ENCODE measurements at regions not wholly inside any gene's neighbourhood (a gene's known extent, or its start where the extent isn't known, plus 50 kb on each side); places are given as distances from the start of the nearest gene placed in this dataset.

- ATAC-seq (replicated peaks in 6 of 8): no peak
- in situ Hi-C loops (cut with MboI; ENCODE audit: low pct_unique_long_range_greater_than_20kb in 2 of 9, low sequenced_read_pairs in 9 of 9, unreplicated experiment in 9 of 9): loop anchor here in 5 of 9 experiments (25.0 kb wide), 2 partner anchors 534 to 984 kb away; no protein-coding TSS in a partner anchor
- WGBS, 10 experiments: 78 to 100% (median 93%) methylated on average over 1 to 6 of the region's 9 CpGs; no CpG with 5 or more reads in 5 of the 10 experiments
Observed at GRCh38 chr6:168896321-168896720, 357.3 kb downstream of the THBS2 start.

GRCh38 chr6:168895102-168895812 is 358.4 kb downstream of the THBS2 start:
- Histone ChIP-seq H3K27ac (no peak overlapping the region), H3K4me1 (replicated peaks in 1 of 2) (peaks cover 3 to 4% of the 10 kb centered on the region in 2 donors), H3K4me3 (no peak overlapping the region)
- WGBS, 10 experiments: 0 to 40% (median 28%) methylated on average over 4 to 16 of the region's 17 CpGs; no CpG with 5 or more reads in 3 of the 10 experiments
- peak; percentile 90 to 97 (median 94) for ATAC-seq (replicated peaks in 6 of 8)
- in situ Hi-C loops (cut with MboI; ENCODE audit: low pct_unique_long_range_greater_than_20kb in 2 of 9, low sequenced_read_pairs in 9 of 9, unreplicated experiment in 9 of 9): loop anchor here in 5 of 9 experiments (25.0 kb wide), 2 partner anchors 533 to 983 kb away; no protein-coding TSS in a partner anchor

More at GRCh38 chr6:168896321-168896720, 357.3 kb downstream of the THBS2 start:
- H3K4me3 ChIP-seq: no peak overlapping the region
- peaks cover 3 to 4% of the 10 kb centered on the region in 2 donors for H3K4me1 ChIP-seq (replicated peaks in 1 of 2)
- H3K27ac ChIP-seq: no peak overlapping the region

- 90% methylated on average over 2 of the region's 5 CpGs; no CpG with 5 or more reads in 9 of the 10 experiments for WGBS, 10 experiments
- H3K4me1 ChIP-seq (replicated peaks in 1 of 2): peaks cover 4 to 8% of the 10 kb centered on the region in 2 donors
- H3K27ac ChIP-seq: no peak overlapping the region
- no peak overlapping the region for H3K4me3 ChIP-seq
- no peak for ATAC-seq (replicated peaks in 6 of 8)
- in situ Hi-C loops (cut with MboI; ENCODE audit: low pct_unique_long_range_greater_than_20kb in 2 of 9, low sequenced_read_pairs in 9 of 9, unreplicated experiment in 9 of 9): loop anchor here in 5 of 9 experiments (25.0 kb wide), 2 partner anchors 530 to 980 kb away; no protein-coding TSS in a partner anchor
Observed at GRCh38 chr6:168892031-168892430, 361.6 kb downstream of the THBS2 start.

- in situ Hi-C loops (cut with MboI; ENCODE audit: low pct_unique_long_range_greater_than_20kb in 2 of 9, low sequenced_read_pairs in 9 of 9, unreplicated experiment in 9 of 9): loop anchor here in 5 of 9 experiments (25.0 kb wide), 2 partner anchors 529 to 979 kb away; no protein-coding TSS in a partner anchor
- ATAC-seq (replicated peaks in 6 of 8): no peak
Observed at GRCh38 chr6:168890981-168891365, 362.7 kb downstream of the THBS2 start.

GRCh38 chr6:168890306-168890980 is 363.2 kb downstream of the THBS2 start:
- Histone ChIP-seq H3K4me3 (no peak overlapping the region), H3K4me1 (replicated peaks in 1 of 2) (peaks cover 20 to 22% of the 10 kb centered on the region in 2 donors), H3K27ac (no peak overlapping the region)
- 20 to 100% (median 81%) methylated on average over 1 to 13 of the region's 26 CpGs; no CpG with 5 or more reads in 2 of the 10 experiments for WGBS, 10 experiments
- no peak for ATAC-seq (replicated peaks in 6 of 8)
- in situ Hi-C loops (cut with MboI; ENCODE audit: low pct_unique_long_range_greater_than_20kb in 2 of 9, low sequenced_read_pairs in 9 of 9, unreplicated experiment in 9 of 9): loop anchor here in 5 of 9 experiments (25.0 kb wide), 2 partner anchors 528 to 978 kb away; no protein-coding TSS in a partner anchor

More at GRCh38 chr6:168890981-168891365, 362.7 kb downstream of the THBS2 start:
- Histone ChIP-seq H3K4me1 (replicated peaks in 1 of 2) (peaks cover 15 to 16% of the 10 kb centered on the region in 2 donors), H3K4me3 (no peak overlapping the region), H3K27ac (no peak overlapping the region)
- 40 to 63% (median 53%) methylated on average over 1 to 3 of the region's 3 CpGs; no CpG with 5 or more reads in 7 of the 10 experiments for WGBS, 10 experiments

GRCh38 chr6:168888786-168889345 is 364.8 kb downstream of the THBS2 start:
- Histone ChIP-seq H3K4me3 (no peak overlapping the region), H3K27ac (no peak overlapping the region), H3K4me1 (replicated peaks in 1 of 2) (peaks cover 24 to 25% of the 10 kb centered on the region in 2 donors)
- no peak for ATAC-seq (replicated peaks in 6 of 8)
- 71 to 99% (median 90%) methylated on average over 2 to 14 of the region's 18 CpGs; no CpG with 5 or more reads in 5 of the 10 experiments for WGBS, 10 experiments
- in situ Hi-C loops (cut with MboI; ENCODE audit: low pct_unique_long_range_greater_than_20kb in 2 of 9, low sequenced_read_pairs in 9 of 9, unreplicated experiment in 9 of 9): loop anchor here in 5 of 9 experiments (25.0 kb wide), 2 partner anchors 527 to 977 kb away; no protein-coding TSS in a partner anchor

GRCh38 chr6:168888102-168888501 is 365.5 kb downstream of the THBS2 start:
- in situ Hi-C loops (cut with MboI; ENCODE audit: low pct_unique_long_range_greater_than_20kb in 2 of 9, low sequenced_read_pairs in 9 of 9, unreplicated experiment in 9 of 9): loop anchor here in 5 of 9 experiments (25.0 kb wide), 2 partner anchors 526 to 976 kb away; no protein-coding TSS in a partner anchor
- no peak for ATAC-seq (replicated peaks in 6 of 8)
- Histone ChIP-seq H3K27ac (no peak overlapping the region), H3K4me1 (replicated peaks in 1 of 2) (peaks cover 24 to 25% of the 10 kb centered on the region in 2 donors), H3K4me3 (no peak overlapping the region)
- WGBS, 10 experiments: 50 to 100% (median 83%) methylated on average over 1 to 6 of the region's 11 CpGs; no CpG with 5 or more reads in 4 of the 10 experiments

GRCh38 chr6:168887621-168888020 is 366.0 kb downstream of the THBS2 start:
- in situ Hi-C loops (cut with MboI; ENCODE audit: low pct_unique_long_range_greater_than_20kb in 2 of 9, low sequenced_read_pairs in 9 of 9, unreplicated experiment in 9 of 9): loop anchor here in 5 of 9 experiments (25.0 kb wide), 2 partner anchors 525 to 975 kb away; no protein-coding TSS in a partner anchor

GRCh38 chr6:168886964-168887363 is 366.7 kb downstream of the THBS2 start:
- WGBS, 10 experiments: 72 to 91% (median 81%) methylated on average over 1 to 12 of the region's 12 CpGs
- in situ Hi-C loops (cut with MboI; ENCODE audit: low pct_unique_long_range_greater_than_20kb in 2 of 9, low sequenced_read_pairs in 9 of 9, unreplicated experiment in 9 of 9): loop anchor here in 5 of 9 experiments (25.0 kb wide), 2 partner anchors 525 to 975 kb away; no protein-coding TSS in a partner anchor
- no peak overlapping the region for H3K4me3 ChIP-seq
- no peak overlapping the region for H3K27ac ChIP-seq
- no peak for ATAC-seq (replicated peaks in 6 of 8)
- peaks cover 24 to 25% of the 10 kb centered on the region in 2 donors for H3K4me1 ChIP-seq (replicated peaks in 1 of 2)

More at GRCh38 chr6:168887621-168888020, 366.0 kb downstream of the THBS2 start:
- no peak overlapping the region for H3K27ac ChIP-seq
- ATAC-seq (replicated peaks in 6 of 8): no peak
- H3K4me1 ChIP-seq (replicated peaks in 1 of 2): peaks cover 24 to 25% of the 10 kb centered on the region in 2 donors
- WGBS, 10 experiments: 0 to 100% (median 92%) methylated on average over 1 to 5 of the region's 10 CpGs; no CpG with 5 or more reads in 3 of the 10 experiments
- H3K4me3 ChIP-seq: no peak overlapping the region

GRCh38 chr6:168885751-168886742 is 367.6 kb downstream of the THBS2 start:
- H3K27ac ChIP-seq: peak overlapping the region; percentile 62 to 66
- 10 to 92% (median 62%) methylated on average over 1 to 18 of the region's 51 CpGs for WGBS, 10 experiments
- peaks cover 24 to 25% of the 10 kb centered on the region in 2 donors for H3K4me1 ChIP-seq (replicated peaks in 1 of 2)
- peak overlapping the region in 1 of 5 donors; percentile 11 for H3K4me3 ChIP-seq
- peak in 5 of 8 experiments; percentile 79 to 84 (median 79) for ATAC-seq (replicated peaks in 6 of 8)
- in situ Hi-C loops (cut with MboI; ENCODE audit: low pct_unique_long_range_greater_than_20kb in 2 of 9, low sequenced_read_pairs in 9 of 9, unreplicated experiment in 9 of 9): loop anchor here in 5 of 9 experiments (25.0 kb wide), 2 partner anchors 524 to 974 kb away; no protein-coding TSS in a partner anchor

DNA sequence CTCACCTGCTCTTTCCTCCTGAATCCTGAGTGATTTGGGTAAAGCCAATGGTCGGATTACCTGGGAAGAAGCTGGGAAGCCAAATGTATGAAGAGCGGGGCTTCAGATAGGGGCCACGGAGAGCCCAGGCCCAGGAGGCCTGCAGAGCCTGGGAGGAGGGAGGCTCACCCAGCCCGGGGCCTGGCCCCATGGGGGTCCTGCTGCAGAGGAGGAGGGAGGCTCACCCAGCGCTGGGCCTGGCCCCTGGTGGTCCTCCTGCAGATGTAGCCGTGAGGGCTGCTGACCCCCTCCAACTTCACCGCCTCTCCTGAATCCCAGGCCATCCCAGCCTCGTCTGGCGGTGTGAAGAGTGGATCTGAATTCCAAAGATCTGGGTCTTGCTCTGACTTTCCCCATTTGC is 368.4 kb downstream of the THBS2 start:
- 36 to 100% (median 97%) methylated on average over 2 to 6 of the region's 9 CpGs; no CpG with 5 or more reads in 6 of the 10 experiments for WGBS, 10 experiments
- in situ Hi-C loops (cut with MboI; ENCODE audit: low pct_unique_long_range_greater_than_20kb in 2 of 9, low sequenced_read_pairs in 9 of 9, unreplicated experiment in 9 of 9): loop anchor here in 5 of 9 experiments (25.0 kb wide), 2 partner anchors 523 to 973 kb away; no protein-coding TSS in a partner anchor
- no peak for ATAC-seq (replicated peaks in 6 of 8)
- peak overlapping the region in 1 of 2 donors; percentile 62 for H3K27ac ChIP-seq
- H3K4me3 ChIP-seq: no peak overlapping the region
- peaks cover 24 to 25% of the 10 kb centered on the region in 2 donors for H3K4me1 ChIP-seq (replicated peaks in 1 of 2)

Measured in motor neuron (in vitro differentiated cells).